Right cardiac atrium (tissue), 5 donors: ENCODE measurements at regions not wholly inside any gene's neighbourhood (a gene's known extent, or its start where the extent isn't known, plus 50 kb on each side); places are given as distances from the start of the nearest gene placed in this dataset.
"Not testable (repeated sequence)": the region's sequence is repeated elsewhere in the genome, so short reads cannot be mapped to it uniquely, and the experiment has no call there.

Source experiments
- ATAC-seq, 2 donors: fragments of 200-7000 bp; cut with Tn5 transposase; one replicate each; pipeline versions ENCODE4 v1.8.0 to v1.9.1; 2020; ENCODE audit warnings: moderate library complexity in 2 of 2, mild to moderate bottlenecking in 1 of 2
- DNase-seq, 3 donors: peaks; one replicate each; pipeline ENCODE4 v3.0.0-alpha.2; 2020
- H3K27ac ChIP-seq: one replicate; pipeline ENCODE4 v1.5.1; 2013; ENCODE audit warnings: mild to moderate bottlenecking, low read length, control low read depth, moderate library complexity
- H3K27me3 ChIP-seq: one replicate; pipeline ENCODE4 v1.6.1; 2013; ENCODE audit not compliant: control insufficient read depth, insufficient read depth
- H3K4me1 ChIP-seq: one replicate; pipeline ENCODE4 v1.6.1; 2013; ENCODE audit warnings: low read length; ENCODE audit not compliant: control insufficient read depth, insufficient read depth
- H3K4me3 ChIP-seq: one replicate; pipeline ENCODE4 v1.5.1; 2013; ENCODE audit warnings: low read length, control low read depth
- H3K9me3 ChIP-seq: one replicate; pipeline ENCODE4 v1.6.1; 2013; ENCODE audit warnings: low read length; ENCODE audit not compliant: control insufficient read depth
- WGBS: extraction: QIAGEN DNeasy Blood & Tissue Kit; methylation state at CpG from one replicate; pipeline ENCODE4 v1.1.7; 2013; 5-methylcytosine and 5-hydroxymethylcytosine counted together
- intact Hi-C, 4 donors: fragments of 100-400 bp; cut with DNase I; formaldehyde crosslinking; loops; one replicate each; pipeline versions ENCODE4 v1.11.0 to v1.14.0; 2022 to 2023
- donor health status: healthy with polysubstance abuse.
- donor health status: DM: no; HTN: yes; CAD: no.
- donor health status: DM: no; HTN: no; CAD: no.
- donor health status: DM: no; HTN: yes; CAD: no; lungs with severe emphysema.
- donor health status: DM: yes; HTN: yes; CAD: no.

DNA sequence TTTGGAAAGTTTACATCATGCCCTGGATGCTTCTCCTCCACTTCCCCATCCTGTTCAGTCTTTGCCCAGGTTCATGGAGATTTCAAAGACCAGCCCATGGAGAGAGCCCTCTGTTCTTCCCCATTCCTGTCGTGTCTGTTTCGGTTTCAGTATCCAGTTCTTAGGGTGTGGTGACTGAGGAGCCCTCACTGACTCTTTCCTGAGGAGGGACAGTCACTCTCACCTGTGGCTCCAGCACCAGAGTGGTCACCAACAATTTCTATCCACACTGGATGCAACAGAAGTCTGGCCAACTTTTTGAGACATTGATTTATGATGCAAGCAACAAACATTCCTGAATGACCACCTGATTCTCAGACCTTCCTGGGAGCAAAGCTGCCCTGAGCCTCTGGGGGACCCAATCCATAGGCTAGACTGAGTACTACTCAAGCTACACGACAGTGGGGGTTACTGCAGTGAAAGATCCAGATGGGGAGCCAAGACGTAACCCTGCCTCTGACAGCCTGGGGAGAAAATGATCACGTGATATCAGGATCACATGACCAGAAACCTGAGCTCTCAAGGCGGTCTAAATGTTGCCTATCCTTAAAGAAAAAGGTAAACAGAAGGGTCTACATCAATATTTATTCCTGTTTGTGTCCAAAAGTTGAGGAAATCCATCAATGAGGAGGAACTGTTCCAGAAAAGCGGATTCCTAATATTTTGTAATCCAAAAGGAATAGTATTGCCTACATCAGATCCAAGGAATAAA, 76.2 kb upstream of the VPREB1 start:
- ATAC-seq: no peak
- no peak for DNase-seq
- intact Hi-C loops: no loop called here
- no peak overlapping the region for H3K4me3 ChIP-seq
- no peaks in the 10 kb centered on the region for H3K9me3 ChIP-seq
- 34% methylated on average over 7 of the region's 7 CpGs for WGBS
- no peak overlapping the region for H3K27ac ChIP-seq
- H3K27me3 ChIP-seq: no peaks in the 10 kb centered on the region
- no peaks in the 10 kb centered on the region for H3K4me1 ChIP-seq

DNA sequence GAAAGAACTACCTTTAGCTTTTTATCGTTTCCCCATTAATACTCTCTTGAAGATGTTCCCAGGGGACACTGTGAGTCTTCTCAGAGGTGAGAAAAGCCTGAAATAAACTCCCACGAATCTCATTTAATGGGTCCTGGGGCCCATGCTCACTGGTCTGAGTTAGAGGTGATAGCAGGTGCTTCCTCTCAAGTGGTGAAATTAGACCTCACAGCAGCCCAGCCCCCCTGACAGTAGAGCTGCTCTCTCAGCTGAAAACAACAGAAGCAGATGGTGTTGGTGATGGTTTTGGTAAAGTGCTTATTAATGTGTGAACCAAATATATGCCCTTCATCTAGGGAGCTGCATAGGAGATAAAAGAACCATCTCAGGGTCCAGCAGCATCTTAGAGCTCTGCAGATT, 76.8 kb upstream of the VPREB1 start:
- ATAC-seq: no peak

DNA sequence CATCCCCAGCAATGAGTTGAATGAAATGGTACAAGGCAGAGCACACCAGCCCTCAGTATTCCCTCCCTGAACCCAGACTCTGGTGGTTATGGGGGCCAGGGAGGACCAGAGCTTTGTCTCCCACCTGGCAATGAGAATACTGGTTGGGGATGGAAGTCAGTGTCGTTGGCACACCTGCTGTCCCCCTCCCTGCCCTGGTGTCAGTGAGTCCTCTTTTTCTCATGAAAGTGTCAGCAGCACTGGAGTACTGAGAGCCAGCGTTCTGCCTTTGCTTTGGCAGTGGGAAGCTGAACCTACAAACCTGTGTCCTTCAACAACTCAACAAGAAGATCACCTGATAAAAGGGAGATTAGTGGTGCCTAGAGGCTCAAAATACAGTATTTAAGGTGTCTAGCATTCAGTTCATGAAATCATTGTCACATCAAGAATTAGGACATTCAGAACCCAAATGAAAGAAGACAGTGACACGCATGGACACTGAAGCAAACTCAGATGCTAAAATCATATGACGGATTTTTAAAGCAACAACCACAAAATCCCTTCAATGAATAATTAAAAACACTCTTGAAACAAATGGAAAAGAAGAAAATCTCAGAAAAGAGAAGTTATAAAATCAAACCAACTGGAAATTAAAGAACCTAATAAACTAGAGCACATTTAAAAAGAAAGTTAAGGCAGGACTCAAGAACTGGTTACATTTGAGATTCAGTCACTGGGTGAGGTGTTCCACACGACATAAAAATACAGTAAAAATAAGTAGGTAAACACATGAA, 77.5 kb upstream of the VPREB1 start:
- no peak overlapping the region for H3K4me3 ChIP-seq
- H3K9me3 ChIP-seq: no peaks in the 10 kb centered on the region
- 36% methylated on average over 5 of the region's 5 CpGs for WGBS
- no peaks in the 10 kb centered on the region for H3K4me1 ChIP-seq
- DNase-seq: no peak
- ATAC-seq: no peak
- no peak overlapping the region for H3K27ac ChIP-seq
- intact Hi-C loops: no loop called here
- no peaks in the 10 kb centered on the region for H3K27me3 ChIP-seq

More for the DNA sequence above, 76.8 kb upstream of the VPREB1 start:
- Histone ChIP-seq H3K4me3 (no peak overlapping the region), H3K27me3 (no peaks in the 10 kb centered on the region), H3K27ac (no peak overlapping the region), H3K4me1 (no peaks in the 10 kb centered on the region), H3K9me3 (no peaks in the 10 kb centered on the region)
- WGBS: 54% methylated on average over 2 of the region's 2 CpGs
- DNase-seq: no peak
- intact Hi-C loops: no loop called here

DNA sequence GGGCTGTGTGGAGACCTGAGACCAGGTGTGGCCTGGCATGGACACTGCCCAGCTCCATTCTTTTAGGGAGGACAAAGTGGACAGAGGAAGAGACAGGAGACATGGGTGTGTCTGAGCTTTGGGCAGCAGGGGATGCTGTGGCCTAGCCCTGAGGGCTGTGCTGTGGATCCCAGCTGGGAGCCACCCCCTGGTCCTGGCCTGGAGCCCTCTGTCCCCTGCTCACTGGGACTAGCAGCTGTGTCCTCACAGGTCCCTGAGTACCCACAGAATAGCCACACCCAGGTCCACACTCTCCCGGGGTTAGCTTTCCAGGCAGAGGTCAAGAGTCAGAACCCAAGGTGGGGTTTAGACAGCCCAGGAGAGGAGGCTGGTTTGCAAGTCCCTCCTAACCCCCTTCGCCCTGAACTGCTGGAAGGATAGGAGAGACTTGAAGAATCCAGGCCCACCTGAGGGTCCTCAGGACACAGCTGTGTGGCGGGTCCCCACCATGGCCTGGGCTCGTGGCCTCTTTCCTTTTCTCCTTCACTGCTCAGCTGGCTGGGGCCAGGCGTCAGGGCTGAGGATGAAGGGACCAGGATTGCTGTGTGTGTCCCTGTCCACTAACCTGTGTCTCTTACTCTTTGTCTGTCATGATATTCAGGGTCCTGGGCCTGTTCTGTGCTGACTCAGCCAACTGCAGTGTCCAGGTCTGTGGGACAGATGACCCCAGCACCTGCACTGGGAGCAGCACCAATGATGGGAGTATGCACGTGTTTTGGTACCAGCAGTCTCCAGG, 78.5 kb upstream of the VPREB1 start:
- H3K4me3 ChIP-seq: no peak overlapping the region
- DNase-seq: no peak
- WGBS: 61% methylated on average over 6 of the region's 6 CpGs
- ATAC-seq: peak; percentile 11 to 25
- intact Hi-C loops: no loop called here
- no peaks in the 10 kb centered on the region for H3K4me1 ChIP-seq
- no peaks in the 10 kb centered on the region for H3K27me3 ChIP-seq
- no peak overlapping the region for H3K27ac ChIP-seq
- H3K9me3 ChIP-seq: no peaks in the 10 kb centered on the region

DNA sequence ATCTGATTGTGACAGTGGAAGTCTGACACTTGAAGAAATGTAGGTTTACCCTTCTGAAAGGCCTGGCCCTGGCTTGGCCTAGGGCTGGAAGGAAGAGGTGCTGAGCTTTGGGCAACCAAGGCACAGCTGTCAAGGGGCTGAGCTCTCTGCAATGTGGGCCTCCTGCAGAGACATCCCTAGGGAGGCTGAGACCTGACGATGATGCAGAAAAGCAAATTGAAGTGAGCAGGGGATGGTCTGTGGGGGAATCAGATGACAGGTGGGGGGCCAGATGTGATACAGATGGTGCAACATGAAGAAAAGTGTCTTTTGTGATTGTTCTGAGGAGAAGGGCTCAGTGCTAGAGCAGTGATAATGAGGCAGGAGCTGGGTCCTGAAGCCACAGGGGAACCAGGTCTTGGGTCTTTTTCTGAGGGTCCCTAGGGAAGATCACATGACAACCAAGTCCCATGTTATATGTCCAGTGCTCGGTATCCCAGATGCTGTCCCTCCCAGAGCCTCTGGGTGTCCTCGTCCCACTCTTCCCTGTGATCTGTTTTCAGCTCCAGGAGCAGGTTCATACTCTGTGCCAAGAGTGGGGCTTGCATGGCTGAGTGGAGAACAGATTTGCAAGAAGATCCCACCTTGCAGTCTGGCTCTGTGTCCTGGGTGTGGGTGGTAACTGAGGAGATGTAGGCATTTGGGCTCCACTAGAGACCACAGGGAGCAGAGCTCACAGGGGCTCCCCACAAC, 79.9 kb upstream of the VPREB1 start:
- Histone ChIP-seq H3K27me3 (no peaks in the 10 kb centered on the region), H3K9me3 (no peaks in the 10 kb centered on the region), H3K4me1 (no peaks in the 10 kb centered on the region), H3K4me3 (no peak overlapping the region), H3K27ac (no peak overlapping the region)
- intact Hi-C loops: no loop called here
- DNase-seq (no peak), ATAC-seq (no peak)
- 19% methylated on average over 3 of the region's 3 CpGs for WGBS

DNA sequence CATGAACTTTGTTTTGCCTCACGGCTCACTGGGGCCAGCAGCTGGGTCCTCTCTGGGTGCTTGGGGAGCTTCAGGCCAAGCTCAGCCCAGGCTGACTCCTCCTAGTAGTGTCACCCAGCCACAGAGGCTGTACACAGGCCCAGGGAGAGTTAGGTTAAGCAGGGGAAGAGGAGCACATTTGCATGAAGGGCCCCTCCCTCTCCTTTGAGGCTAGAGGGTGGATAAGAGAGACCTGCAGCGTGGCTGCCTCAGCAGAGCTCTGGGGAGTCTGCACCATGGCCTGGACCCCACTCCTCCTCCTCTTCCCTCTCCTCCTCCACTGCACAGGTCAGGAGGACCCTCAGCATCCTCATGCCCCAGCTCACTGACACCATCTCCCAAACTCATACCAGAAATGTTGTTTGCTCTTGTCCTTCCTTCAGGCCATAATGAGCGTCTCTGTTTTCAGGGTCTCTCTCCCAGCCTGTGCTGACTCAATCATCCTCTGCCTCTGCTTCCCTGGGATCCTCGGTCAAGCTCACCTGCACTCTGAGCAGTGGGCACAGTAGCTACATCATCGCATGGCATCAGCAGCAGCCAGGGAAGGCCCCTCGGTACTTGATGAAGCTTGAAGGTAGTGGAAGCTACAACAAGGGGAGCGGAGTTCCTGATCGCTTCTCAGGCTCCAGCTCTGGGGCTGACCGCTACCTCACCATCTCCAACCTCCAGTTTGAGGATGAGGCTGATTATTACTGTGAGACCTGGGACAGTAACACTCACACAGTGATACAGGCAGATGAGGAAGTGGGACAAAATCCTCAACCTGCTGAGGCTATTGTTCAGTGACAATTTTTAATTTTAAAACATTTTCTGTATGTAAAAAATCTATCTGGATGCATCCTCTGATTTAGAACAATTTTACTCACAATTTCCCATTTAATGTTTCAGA, 82.4 kb upstream of the VPREB1 start:
- Histone ChIP-seq H3K9me3 (no peaks in the 10 kb centered on the region), H3K4me3 (no peak overlapping the region), H3K4me1 (no peaks in the 10 kb centered on the region), H3K27ac (no peak overlapping the region), H3K27me3 (no peaks in the 10 kb centered on the region)
- DNase-seq: no peak
- 61% methylated on average over 9 of the region's 9 CpGs for WGBS
- intact Hi-C loops: no loop called here
- no peak for ATAC-seq

DNA sequence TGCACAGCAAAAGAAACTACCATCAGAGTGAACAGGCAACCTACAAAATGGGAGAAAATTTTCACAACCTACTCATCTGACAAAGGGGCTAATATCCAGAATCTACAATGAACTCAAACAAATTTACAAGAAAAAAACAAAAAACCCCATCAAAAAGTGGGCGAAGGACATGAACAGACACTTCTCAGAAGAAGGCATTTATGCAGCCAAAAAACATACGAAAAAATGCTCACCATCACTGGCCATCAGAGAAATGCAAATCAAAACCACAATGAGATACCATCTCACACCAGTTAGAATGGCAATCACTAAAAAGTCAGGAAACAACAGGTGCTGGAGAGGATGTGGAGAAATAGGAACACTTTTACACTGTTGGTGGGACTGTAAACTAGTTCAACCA, 83.8 kb upstream of the VPREB1 start:
- DNase-seq, intact Hi-C loops, H3K4me3 ChIP-seq, ATAC-seq, H3K27me3 ChIP-seq, H3K27ac ChIP-seq, H3K4me1 ChIP-seq, H3K9me3 ChIP-seq: not testable (repeated sequence)
- 77% methylated on average over 2 of the region's 2 CpGs for WGBS

DNA sequence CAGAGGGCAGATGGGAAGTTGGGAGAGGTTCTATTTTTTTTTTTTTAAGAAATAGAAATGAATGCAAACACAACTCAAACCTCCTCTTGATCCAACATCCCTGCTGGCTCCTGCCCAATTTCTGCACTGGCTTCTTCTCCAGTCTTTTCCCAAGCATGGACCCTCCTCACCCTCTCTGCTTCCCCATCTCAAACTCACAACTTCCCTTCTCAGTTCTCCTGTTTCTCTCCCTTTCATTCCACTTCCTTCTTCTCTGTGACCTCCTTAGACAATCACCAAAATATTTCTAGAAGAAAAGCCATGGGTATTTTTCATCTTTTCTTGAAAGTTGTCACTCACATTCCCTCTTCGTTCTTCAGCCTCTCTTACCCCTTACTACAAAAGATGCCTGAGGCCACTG, 85.2 kb upstream of the VPREB1 start:
- ATAC-seq: no peak
- no peak for DNase-seq
- Histone ChIP-seq H3K4me3 (no peak overlapping the region), H3K27me3 (no peaks in the 10 kb centered on the region), H3K27ac (no peak overlapping the region), H3K9me3 (no peaks in the 10 kb centered on the region), H3K4me1 (no peaks in the 10 kb centered on the region)
- WGBS: 52% methylated on average over 1 of the region's 1 CpG
- intact Hi-C loops: no loop called here

DNA sequence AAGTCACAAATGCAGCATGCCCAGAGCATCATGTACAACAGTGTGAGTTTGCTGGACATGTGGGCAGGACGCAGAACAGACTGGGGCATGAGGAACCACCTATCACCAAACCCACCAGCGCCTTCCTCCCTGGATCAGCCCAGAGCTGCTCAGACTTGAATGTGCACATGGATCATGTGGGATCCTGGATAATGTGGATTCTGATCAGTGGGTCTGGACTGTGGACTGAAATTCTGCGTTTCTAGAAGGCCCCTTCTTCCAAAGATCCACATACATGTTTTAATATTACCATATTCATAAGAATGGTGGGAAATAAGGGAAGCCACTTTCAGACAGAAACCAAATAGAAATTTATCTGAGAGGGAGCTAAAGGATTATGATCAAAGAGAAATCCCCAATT, 85.6 kb upstream of the VPREB1 start:
- intact Hi-C loops: no loop called here
- Histone ChIP-seq H3K27me3 (no peaks in the 10 kb centered on the region), H3K4me3 (no peak overlapping the region), H3K27ac (no peak overlapping the region), H3K9me3 (no peaks in the 10 kb centered on the region), H3K4me1 (no peaks in the 10 kb centered on the region)
- ATAC-seq (no peak), DNase-seq (no peak)
- 26% methylated on average over 3 of the region's 3 CpGs for WGBS

DNA sequence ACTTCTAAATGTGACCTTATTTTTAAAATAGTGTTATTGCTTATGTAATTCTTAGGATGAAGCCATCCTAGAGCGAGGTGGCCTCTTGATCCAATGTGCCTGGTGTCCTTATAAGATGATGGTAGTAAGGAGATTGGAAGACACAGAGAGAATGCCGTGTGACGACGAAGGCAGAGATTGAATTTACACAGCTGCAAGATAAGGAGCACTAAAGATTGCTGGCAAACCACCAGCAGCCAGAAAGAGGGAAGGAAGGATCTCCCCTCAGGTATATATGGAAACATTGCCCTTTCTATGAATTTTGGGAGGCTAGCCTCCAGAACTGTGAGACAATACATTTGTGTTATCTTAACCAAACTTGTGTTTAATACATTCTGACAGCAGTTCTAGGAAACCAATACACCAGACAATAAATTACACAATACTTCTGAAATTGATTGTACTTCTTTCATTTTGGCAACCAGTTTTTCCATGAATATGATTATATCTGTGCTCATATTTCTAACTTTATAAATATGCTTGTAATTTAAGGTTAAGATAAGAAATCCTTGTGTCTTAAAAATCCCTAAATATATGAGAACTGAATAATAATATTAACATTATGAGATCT, 86.3 kb upstream of the VPREB1 start:
- Histone ChIP-seq H3K4me3 (no peak overlapping the region), H3K4me1 (no peaks in the 10 kb centered on the region), H3K27ac (no peak overlapping the region), H3K27me3 (no peaks in the 10 kb centered on the region), H3K9me3 (no peaks in the 10 kb centered on the region)
- intact Hi-C loops: no loop called here
- no peak for ATAC-seq
- no peak for DNase-seq
- WGBS: 36% methylated on average over 4 of the region's 4 CpGs
